Midbrain (tissue), 1 donor: ENCODE measurements at regions not wholly inside any gene's neighbourhood (a gene's known extent, or its start where the extent isn't known, plus 50 kb on each side); places are given as distances from the start of the nearest gene placed in this dataset.

Experiments used
- DNase-seq: peaks from one replicate; lab custom pipeline; 2025; lab: John Stamatoyannopoulos, UW

DNA sequence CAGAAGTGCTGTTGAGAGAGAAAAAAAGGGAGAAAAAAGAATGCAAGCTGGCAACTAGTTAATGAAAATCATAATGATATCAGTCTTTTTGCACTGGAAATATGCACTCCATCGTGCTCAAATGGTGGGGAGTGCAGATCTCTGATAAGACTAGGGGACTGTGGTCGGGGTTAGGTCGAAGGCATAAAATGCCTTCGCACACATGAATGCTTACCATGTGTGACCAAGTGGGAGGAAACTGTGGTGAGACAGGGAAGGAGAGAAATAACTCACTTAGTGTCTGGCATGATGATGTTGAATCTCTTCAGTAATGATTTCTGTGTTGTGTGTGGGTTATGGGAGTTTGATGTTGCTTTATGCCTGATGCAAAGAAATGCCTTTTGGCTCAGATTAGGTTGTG lies 358.9 kb downstream of the FBXO8 start:
- no peak for DNase-seq

- no peak for DNase-seq
These were observed 363.6 kb downstream of the FBXO8 start for GRCh38 chr4:173919861-173920260.

DNA sequence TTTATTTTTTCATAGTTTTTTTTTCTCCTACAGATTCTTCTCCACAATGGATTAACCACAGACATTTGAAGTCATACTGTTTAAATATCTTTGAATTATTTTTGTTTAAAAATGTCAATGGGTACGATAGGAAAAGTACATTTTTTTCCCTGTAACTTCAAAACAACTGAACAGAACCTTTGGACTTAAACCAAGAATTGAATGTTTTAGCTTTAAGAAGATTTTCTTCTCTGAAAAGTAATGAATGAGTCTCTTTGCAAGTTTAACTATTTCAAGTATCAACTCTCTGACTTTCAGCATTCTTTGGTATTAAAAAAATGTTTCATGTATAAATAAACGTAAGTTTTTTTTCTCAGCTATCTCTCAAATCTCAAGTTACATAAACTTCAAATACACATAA lies 364.3 kb downstream of the FBXO8 start:
- no peak for DNase-seq

DNA sequence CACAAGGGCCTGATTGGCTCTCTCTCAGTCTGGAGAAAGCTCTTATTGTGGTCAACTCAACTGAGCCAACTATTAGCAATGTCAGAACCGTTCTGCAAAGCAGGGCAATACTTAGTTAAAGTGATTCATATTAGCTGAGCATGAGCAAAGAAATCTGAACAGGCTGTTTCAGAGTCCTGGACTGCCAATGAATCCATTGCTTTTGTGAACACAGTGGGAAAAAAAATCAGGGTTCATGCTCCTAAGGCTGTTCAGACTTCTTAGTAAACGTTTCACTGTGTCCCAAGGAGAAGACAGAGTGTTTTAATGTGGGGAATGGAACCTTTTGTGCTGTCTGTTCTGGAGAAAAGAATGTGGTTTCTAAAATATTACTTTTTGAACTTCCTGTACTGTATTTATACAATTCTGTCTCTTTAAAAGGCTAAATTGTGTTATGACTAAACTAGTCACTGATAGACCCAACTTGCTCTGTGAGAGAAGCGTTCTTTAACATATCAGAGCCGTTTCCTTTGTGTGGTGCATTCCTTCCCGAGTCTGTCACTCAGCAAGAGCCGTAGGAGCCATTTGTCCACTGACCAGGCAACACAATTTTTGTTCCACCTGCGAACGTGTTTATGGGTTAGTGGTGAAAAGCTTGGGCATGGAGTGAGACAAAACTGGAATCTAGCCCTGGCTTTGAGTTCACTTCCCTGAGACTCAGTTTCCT lies 366.1 kb downstream of the FBXO8 start:
- peak; percentile 45 for DNase-seq

DNA sequence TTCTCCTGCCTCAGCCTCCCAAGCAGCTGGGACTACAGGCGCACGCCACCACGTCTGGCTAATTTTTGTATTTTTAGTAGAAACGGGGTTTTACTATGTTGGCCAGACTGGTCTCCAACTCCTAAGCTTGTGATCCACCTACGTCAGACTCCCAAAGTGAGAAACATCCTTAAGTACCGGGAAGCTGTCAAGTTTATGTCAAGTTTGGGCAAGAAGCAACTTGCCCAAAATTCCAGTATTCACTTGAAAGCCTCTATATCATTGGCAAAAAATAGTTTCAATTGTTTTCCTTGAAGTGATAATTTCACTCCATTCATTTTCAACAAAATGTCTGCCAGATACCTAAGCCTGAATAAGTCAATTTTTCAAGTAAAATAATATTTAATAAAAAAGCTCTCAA lies 370.0 kb downstream of the FBXO8 start:
- no peak for DNase-seq

GRCh38 chr4:173912384-173912783 lies 371.1 kb downstream of the FBXO8 start:
- no peak for DNase-seq

- DNase-seq: no peak
These were observed 372.6 kb downstream of the FBXO8 start for GRCh38 chr4:173910891-173911290.

GRCh38 chr4:173909294-173909693 lies 374.2 kb downstream of the FBXO8 start:
- no peak for DNase-seq

DNA sequence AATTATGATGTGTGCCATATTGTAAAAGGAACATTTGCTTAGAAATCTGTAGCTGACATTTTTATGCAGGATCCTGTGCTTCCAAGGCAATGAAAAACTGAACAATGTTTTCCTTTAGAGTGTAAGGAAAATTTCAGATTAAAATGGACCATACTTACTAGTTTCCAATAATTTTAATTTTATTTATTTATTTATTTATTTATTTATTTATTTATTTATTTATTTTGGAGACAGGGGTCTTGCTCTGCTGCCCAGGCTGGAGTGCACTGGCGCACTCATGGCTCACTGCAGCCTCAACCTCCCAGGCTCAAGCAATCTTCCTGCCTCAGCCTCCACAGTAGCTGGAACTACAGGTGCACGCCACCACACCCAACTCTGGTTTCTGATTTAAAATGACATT lies 369.8 kb upstream of the HAND2 start:
- no peak for DNase-seq

GRCh38 chr4:173891072-173891471 lies 361.0 kb upstream of the HAND2 start:
- DNase-seq: no peak

DNA sequence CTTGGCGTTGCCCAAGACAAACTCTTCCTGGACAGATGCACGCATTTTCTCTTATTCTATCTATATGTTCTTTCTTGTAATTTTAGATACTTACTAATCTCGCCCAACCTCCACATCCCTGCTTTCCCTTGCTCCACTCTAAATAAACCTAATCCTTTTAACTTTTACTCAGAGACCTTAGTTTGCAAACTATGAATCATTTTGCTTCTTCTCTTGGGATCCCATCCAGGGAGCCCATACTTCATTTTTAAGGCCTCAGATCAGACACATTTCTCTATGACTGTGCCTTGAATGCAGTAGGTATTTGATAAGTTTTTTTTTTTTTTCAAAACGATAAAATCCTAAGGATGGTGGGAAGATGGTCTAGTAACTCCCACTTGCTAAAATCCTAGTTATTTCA lies 353.8 kb upstream of the HAND2 start:
- DNase-seq: no peak

DNA sequence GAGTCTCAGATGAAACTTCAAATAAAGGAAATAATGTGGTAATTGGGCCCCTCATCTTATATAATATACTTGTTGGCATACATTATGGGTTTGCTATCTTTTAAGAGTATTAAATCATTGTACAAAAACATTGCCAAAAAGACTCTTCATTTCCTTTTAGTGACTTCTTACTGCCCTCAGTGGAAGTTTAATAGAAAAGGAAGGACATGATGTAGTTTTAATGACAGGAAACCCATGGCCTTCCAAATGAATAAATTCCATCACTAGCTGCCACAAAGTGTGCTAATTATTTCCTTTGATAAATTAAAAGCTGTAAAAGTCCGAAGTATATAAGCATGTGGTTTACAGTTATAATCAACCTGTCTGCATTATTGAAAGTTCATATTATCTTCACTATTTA lies 350.9 kb upstream of the HAND2 start:
- no peak for DNase-seq

- no peak for DNase-seq
These were observed 349.5 kb upstream of the HAND2 start for GRCh38 chr4:173879509-173879908.

DNA sequence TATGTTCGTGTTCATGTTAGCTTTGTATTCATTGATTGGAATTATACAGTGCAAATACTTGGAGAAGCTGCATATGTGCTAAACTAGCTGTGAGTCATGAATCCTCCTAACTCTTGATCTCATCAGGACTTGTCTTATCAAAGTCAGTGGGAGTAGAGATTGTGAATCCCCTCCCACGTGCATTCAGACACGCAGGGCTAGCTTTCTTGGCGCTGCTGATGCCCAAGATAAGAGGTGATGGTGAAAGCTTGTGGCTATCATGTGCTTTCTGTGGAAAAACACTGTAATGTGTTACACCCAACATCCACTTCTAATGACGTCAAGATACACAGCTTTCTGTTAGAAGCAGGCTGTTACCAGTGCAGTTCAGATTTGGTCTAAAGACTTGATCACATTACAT lies 348.7 kb upstream of the HAND2 start:
- DNase-seq: no peak

GRCh38 chr4:173871643-173872042 lies 341.6 kb upstream of the HAND2 start:
- no peak for DNase-seq

DNA sequence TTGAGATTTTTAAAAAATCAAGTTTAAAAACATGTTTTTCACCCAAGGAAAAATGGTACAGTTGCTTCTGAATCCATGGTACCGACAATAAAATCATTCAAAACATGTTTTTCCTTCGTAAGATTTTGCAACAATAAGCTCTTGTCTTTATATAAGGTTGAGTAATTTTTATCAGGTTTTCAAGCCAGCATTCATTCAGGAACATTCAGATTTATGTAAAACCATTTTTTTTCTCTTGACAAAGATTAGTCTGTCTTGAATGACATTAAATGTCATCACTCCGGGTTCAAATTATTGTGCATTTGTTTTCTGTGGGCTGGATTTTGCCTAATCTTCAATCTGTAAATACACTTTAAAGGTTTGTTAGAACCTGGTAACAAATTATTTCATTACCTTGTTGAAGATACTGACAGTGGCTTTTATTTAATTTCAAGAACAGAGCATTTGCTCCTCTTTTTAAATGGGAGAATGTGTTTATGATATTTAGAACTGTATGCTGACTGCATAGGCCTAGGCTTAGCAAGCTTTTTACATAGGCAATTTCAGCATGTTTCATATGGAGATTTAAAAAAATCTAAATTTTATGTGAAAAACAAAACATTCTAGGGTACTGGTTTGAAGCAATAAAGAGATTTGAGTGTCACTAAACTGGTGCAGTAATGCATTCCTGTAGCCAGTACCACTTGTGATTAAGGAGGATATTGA lies 336.4 kb upstream of the HAND2 start:
- DNase-seq: no peak

GRCh38 chr4:173862754-173863153 lies 332.7 kb upstream of the HAND2 start:
- no peak for DNase-seq

DNA sequence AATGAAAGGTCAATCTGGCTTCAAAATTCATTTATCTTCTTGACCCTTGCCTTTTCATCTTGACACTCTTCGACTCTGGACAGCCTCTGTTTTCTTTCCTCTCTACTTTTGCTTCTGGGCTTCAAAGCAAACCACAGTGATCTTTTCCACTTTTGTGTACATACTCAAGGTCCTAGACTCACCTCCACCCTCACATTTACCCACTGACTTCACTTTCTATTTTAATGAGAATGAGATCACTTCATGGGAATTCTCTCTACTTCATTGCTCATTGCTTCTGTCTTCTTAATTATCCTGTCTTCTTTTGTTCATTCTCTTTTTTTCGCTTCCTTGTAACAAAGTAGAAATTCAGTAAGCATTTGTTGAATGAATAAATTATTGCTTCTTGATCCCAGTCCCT lies 330.1 kb upstream of the HAND2 start:
- DNase-seq: no peak

GRCh38 chr4:173859091-173859713 lies 329.2 kb upstream of the HAND2 start:
- no peak for DNase-seq

- no peak for DNase-seq
These were observed 328.4 kb upstream of the HAND2 start for GRCh38 chr4:173858471-173858870.

- DNase-seq: no peak
These were observed 327.8 kb upstream of the HAND2 start for GRCh38 chr4:173857828-173858227.

DNA sequence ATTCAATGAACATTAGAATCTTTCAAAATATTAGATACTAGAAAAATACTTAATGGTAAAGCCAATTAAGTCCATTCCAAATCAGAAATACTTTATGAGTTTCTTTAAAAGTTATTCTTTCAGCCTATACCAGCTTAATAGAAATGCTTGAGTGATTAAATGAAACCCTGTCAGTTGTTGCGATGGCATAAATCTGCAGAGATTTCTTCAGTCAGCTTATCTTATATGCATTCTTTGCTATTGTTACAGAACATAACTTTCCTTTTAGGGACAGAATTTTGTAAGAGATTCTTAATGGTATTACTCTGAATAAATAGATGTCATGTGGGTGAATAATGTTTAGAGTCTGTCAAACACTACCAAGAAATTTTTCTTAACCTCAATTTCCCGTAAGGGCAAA lies 325.0 kb upstream of the HAND2 start:
- no peak for DNase-seq

DNA sequence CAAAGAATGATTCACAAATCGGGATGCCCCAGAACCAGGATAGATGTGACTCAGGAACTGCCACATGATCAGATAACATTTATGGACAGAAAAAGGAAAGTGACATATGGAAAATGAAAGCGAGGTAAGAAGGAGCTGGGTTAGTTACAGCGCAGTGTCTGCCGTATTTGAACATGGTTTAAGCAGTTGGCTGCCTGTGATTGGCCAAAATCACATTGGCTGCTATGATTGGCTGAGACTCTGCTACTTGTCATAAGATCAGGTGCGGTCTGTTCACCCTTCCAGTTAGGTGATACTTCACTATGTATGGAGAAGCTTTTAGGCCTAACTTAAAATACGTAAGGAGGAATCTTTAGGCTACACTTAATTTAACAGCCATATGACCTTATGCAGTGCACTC lies 322.7 kb upstream of the HAND2 start:
- DNase-seq: no peak
